Sigmoid colon (tissue), 6 donors: ENCODE measurements at regions not wholly inside any gene's neighbourhood (a gene's known extent, or its start where the extent isn't known, plus 50 kb on each side); places are given as distances from the start of the nearest gene placed in this dataset.

Source experiments
- DNase-seq: peaks from one replicate; pipeline ENCODE4 v3.0.0-alpha.2; 2019
- H3K27ac ChIP-seq, 4 donors: fragments of 200-600 bp; sonication (generic); one replicate each; pipeline ENCODE4 v1.5.1; 2016 to 2019; ENCODE audit warnings: mild to moderate bottlenecking in 1 of 4
- H3K27me3 ChIP-seq, 3 donors: fragments of 200-600 bp; sonication (generic); one replicate each; pipeline ENCODE4 v1.5.1; 2019; ENCODE audit warnings: mild to moderate bottlenecking in 1 of 3
- H3K36me3 ChIP-seq, 4 donors: fragments of 200-600 bp; sonication (generic); one replicate each; pipeline ENCODE4 v1.5.1; 2016 to 2019
- H3K4me1 ChIP-seq, 4 donors: fragments of 200-600 bp; sonication (generic); one replicate each; pipeline ENCODE4 v1.5.1; 2017 to 2019
- H3K4me3 ChIP-seq, 4 donors: fragments of 200-600 bp; sonication (generic); one replicate each; pipeline ENCODE4 v1.5.1; 2017 to 2019; ENCODE audit warnings: mild to moderate bottlenecking in 2 of 4, moderate library complexity in 1 of 4
- H3K9me3 ChIP-seq, 4 donors: fragments of 200-600 bp in 3 of 4; sonication (generic) in 3 of 4; one replicate each; pipeline versions ENCODE4 v1.5.1 to v1.6.1; 2013 to 2019
- EP300 ChIP-seq, 4 donors: sonication (generic); formaldehyde crosslinking; IDR thresholded peaks; one replicate each; pipeline ENCODE4 v1.6.1; 2017; ENCODE audit warnings: antibody characterized with exemption in 4 of 4
- POLR2A ChIP-seq, 2 donors: fragments of 450-650 bp; IDR thresholded peaks; one replicate each; pipeline ENCODE4 v1.6.1; 2016; ENCODE audit warnings: antibody characterized with exemption in 2 of 2, mild to moderate bottlenecking in 2 of 2, moderate library complexity in 2 of 2
- POLR2AphosphoS5 ChIP-seq, 4 donors: sonication (generic); formaldehyde crosslinking; IDR thresholded peaks; one replicate each; pipeline ENCODE4 v1.6.1; 2017; ENCODE audit warnings: antibody characterized with exemption in 4 of 4
- WGBS, 2 donors: extraction: QIAGEN DNeasy Blood & Tissue Kit; methylation state at CpG; one replicate each; pipeline ENCODE4 v1.1.7; 2013; 5-methylcytosine and 5-hydroxymethylcytosine counted together
- intact Hi-C: fragments of 100-400 bp; cut with DNase I; formaldehyde crosslinking; loops from one replicate; pipeline ENCODE4 v1.15.1; 2023
- TF ChIP-seq, protein P1 (sequence below), 4 experiments: fragments of 450-650 bp in 3 of 4; fragments of 200-600 bp in 1 of 4; IDR thresholded peaks; one replicate each; pipeline ENCODE4 v1.5.1; 2016 to 2019; ENCODE audit warnings: antibody characterized with exemption in 4 of 4, mild to moderate bottlenecking in 3 of 4, moderate library complexity in 2 of 4
- donor health status: healthy with polysubstance abuse.
- donor health status: healthy.

DNA sequence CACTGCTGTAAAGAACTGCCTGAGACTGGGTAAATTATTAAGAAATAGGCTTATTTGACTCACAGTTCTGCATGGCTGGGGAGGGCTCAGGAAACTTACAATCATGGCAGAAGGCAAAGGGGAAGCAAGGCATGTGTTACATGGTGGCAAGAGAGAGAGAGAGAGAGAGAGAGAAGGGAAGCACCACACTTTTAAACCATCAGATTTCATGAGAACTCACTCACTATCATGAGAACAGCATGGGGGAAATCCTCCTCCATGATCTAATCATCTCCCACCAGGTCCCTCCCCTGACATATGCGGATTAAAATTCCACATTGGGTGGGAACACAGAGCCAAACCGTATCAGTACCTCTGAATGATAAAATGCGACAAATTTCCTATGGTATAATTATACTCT is 203.9 kb upstream of the MARCKS start:
- intact Hi-C loops: no loop called here
- Histone ChIP-seq H3K36me3 (no peaks in the 10 kb centered on the region), H3K27me3 (no peaks in the 10 kb centered on the region), H3K9me3 (no peaks in the 10 kb centered on the region), H3K4me3 (no peak overlapping the region), H3K27ac (no peak overlapping the region), H3K4me1 (peaks cover 0 to 12% (median 9%) of the 10 kb centered on the region in 4 donors)
- WGBS, 2 donors: 94 to 98% methylated on average over 3 of the region's 3 CpGs
- TF ChIP-seq, protein P1, sequence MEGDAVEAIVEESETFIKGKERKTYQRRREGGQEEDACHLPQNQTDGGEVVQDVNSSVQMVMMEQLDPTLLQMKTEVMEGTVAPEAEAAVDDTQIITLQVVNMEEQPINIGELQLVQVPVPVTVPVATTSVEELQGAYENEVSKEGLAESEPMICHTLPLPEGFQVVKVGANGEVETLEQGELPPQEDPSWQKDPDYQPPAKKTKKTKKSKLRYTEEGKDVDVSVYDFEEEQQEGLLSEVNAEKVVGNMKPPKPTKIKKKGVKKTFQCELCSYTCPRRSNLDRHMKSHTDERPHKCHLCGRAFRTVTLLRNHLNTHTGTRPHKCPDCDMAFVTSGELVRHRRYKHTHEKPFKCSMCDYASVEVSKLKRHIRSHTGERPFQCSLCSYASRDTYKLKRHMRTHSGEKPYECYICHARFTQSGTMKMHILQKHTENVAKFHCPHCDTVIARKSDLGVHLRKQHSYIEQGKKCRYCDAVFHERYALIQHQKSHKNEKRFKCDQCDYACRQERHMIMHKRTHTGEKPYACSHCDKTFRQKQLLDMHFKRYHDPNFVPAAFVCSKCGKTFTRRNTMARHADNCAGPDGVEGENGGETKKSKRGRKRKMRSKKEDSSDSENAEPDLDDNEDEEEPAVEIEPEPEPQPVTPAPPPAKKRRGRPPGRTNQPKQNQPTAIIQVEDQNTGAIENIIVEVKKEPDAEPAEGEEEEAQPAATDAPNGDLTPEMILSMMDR (IDR thresholded peaks at IDR 0.05): no peak
- TF ChIP-seq POLR2AphosphoS5 (IDR thresholded peaks at IDR 0.05) (no peak), POLR2A (IDR thresholded peaks at IDR 0.05) (no peak), EP300 (IDR thresholded peaks at IDR 0.05) (no peak)
- no peak for DNase-seq

DNA sequence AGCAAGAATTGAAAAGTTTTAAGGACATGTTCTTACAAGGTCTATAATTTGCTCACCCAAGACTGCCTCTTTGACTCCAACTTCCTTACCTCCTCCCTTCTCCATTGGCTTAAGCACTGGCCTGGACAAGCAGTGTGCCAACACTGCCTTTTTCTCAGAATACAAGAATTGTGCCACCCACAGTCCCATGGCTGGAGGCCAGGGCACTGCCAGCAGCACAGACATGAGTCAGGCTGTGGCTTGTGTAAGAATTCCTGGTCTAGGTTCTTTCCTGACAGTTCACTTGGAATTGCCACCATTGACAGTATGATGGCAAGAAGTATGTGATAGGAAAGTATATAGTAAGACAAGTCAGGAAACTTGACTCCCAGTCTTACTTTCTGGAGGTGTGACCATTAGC is 202.7 kb upstream of the MARCKS start:
- DNase-seq: peak; percentile 86
- intact Hi-C loops: no loop called here
- Histone ChIP-seq H3K36me3 (no peaks in the 10 kb centered on the region), H3K4me3 (no peak overlapping the region), H3K4me1 (peaks cover 0 to 12% (median 9%) of the 10 kb centered on the region in 4 donors), H3K27ac (no peak overlapping the region), H3K27me3 (no peaks in the 10 kb centered on the region), H3K9me3 (no peaks in the 10 kb centered on the region)
- TF ChIP-seq POLR2AphosphoS5 (IDR thresholded peaks at IDR 0.05): peak in 1 of 4 donors; percentile 27
- TF ChIP-seq, protein P1 (IDR thresholded peaks at IDR 0.05): no peak
- no peak for TF ChIP-seq EP300 (IDR thresholded peaks at IDR 0.05)
- no peak for TF ChIP-seq POLR2A (IDR thresholded peaks at IDR 0.05)

DNA sequence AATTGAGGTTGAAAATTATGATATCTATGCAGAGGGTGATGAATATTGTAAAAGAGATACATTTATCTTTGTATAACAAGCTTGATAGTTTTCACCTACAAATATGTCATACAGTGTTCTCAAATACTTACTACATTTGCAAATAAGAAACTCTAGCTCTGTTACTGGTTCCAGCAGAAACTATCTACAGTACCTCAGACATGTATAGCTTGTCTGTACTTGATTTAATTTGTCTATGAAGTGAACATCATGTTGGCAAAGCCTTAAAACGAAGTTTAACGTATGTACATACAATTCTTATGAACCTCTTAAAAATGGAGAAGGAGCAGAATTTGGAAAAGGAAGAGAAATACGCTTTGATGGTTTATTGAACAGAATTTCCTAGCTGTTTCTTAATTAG is 201.4 kb upstream of the MARCKS start:
- Histone ChIP-seq H3K4me1 (peaks cover 0 to 12% (median 9%) of the 10 kb centered on the region in 4 donors), H3K4me3 (no peak overlapping the region), H3K36me3 (no peaks in the 10 kb centered on the region), H3K27me3 (no peaks in the 10 kb centered on the region), H3K27ac (no peak overlapping the region), H3K9me3 (no peaks in the 10 kb centered on the region)
- intact Hi-C loops: no loop called here
- TF ChIP-seq, protein P1 (IDR thresholded peaks at IDR 0.05): no peak
- TF ChIP-seq POLR2AphosphoS5 (IDR thresholded peaks at IDR 0.05) (no peak), POLR2A (IDR thresholded peaks at IDR 0.05) (no peak), EP300 (IDR thresholded peaks at IDR 0.05) (no peak)
- no peak for DNase-seq
- WGBS, 2 donors: 95 to 96% methylated on average over 3 of the region's 3 CpGs

DNA sequence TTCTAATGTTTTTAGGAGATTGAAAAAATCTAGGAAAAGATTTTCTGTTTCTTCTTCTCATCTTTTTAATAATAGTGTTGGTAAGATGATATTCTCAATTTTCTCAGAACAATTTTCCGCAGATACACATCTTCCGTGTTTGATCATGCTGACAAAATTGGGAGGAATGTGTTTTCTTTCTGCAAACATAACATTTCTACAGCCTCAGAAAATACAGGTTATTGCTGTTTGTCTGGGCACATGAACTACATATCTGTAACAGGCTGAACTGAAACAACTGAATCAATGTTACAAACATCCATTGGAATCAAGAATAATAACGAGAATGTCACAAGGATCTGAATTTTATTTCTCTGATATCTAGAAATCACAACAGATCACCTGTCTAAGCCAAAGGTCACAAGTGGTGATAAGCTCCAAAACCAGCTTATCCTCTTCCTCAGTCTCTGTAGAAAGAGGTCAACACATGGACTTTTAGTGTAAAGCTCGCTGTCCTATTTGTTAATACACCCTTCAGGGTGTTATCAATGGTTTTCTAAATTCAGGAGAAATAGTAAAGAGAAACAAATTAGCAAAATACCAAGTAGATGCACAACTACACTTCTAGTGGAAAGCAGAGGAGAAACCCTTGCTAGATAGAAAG is 197.3 kb upstream of the MARCKS start:
- H3K27ac ChIP-seq: no peak overlapping the region
- no peak overlapping the region for H3K4me3 ChIP-seq
- no peaks in the 10 kb centered on the region for H3K4me1 ChIP-seq
- H3K27me3 ChIP-seq: no peaks in the 10 kb centered on the region
- no peak for TF ChIP-seq EP300 (IDR thresholded peaks at IDR 0.05)
- no peak for TF ChIP-seq POLR2A (IDR thresholded peaks at IDR 0.05)
- TF ChIP-seq POLR2AphosphoS5 (IDR thresholded peaks at IDR 0.05): no peak
- TF ChIP-seq, protein P1 (IDR thresholded peaks at IDR 0.05): no peak
- no peaks in the 10 kb centered on the region for H3K36me3 ChIP-seq
- WGBS, 2 donors: 63 to 93% methylated on average over 4 of the region's 4 CpGs
- DNase-seq: no peak
- no peaks in the 10 kb centered on the region for H3K9me3 ChIP-seq
- intact Hi-C loops: no loop called here

DNA sequence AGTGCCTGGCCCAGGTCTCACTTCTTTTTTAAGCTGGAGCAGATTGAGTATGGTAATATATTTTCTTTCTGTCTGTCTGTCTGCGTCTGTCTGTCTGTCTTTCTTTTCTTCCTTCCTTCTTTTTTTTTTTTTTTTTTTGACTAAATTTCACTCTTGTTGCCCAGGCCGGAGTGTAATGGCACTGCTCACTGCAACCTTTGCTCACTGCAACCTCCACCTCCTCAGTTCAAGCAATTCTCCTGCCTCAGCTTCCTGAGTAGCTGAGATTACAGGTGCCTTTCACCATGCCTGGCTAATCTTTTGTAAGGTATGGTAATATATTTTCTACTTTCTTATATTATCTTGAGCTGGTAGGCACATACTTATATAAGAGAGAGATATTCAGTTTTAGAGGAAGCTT is 196.3 kb upstream of the MARCKS start:
- TF ChIP-seq POLR2AphosphoS5 (IDR thresholded peaks at IDR 0.05) (no peak), EP300 (IDR thresholded peaks at IDR 0.05) (no peak), POLR2A (IDR thresholded peaks at IDR 0.05) (no peak)
- TF ChIP-seq, protein P1 (IDR thresholded peaks at IDR 0.05): no peak

More for the DNA sequence above, 196.3 kb upstream of the MARCKS start:
- H3K4me1 ChIP-seq: no peaks in the 10 kb centered on the region
- intact Hi-C loops: no loop called here
- no peaks in the 10 kb centered on the region for H3K27me3 ChIP-seq
- WGBS, 2 donors: 46 to 76% methylated on average over 2 of the region's 2 CpGs
- DNase-seq: no peak
- H3K9me3 ChIP-seq: no peaks in the 10 kb centered on the region
- H3K27ac ChIP-seq: no peak overlapping the region
- H3K36me3 ChIP-seq: no peaks in the 10 kb centered on the region
- H3K4me3 ChIP-seq: no peak overlapping the region
